ENCODE measurements at regions not wholly inside any gene's neighbourhood (a gene's known extent, or its start where the extent isn't known, plus 50 kb on each side); places are given as distances from the start of the nearest gene placed in this dataset.

- peak; percentile 45 for TF ChIP-seq CTCF (IDR thresholded peaks at IDR 0.05; ENCODE audit: insufficient read depth, low read depth, low read length)
- H3K36me3 ChIP-seq (ENCODE audit: control insufficient read depth, insufficient read depth, low read length), result no peaks in the 10 kb centered on the region
- H3K27me3 ChIP-seq (ENCODE audit: control insufficient read depth, insufficient read depth, low read length), result no peaks in the 10 kb centered on the region
- no peak for DNase-seq (ENCODE audit: low read depth)
- no peak overlapping the region for H3K4me3 ChIP-seq (ENCODE audit: low read depth, low read length)
- ChIA-PET POLR2A (no interaction called here), CTCF (interaction anchor here (0.6 to 1.5 kb wide), 6 partner anchors 10 to 581 kb away, joined by 3 to 6 read pairs (median 3); no protein-coding TSS in a partner anchor)
Observed at GRCh38 chr6:74991573-74992332, 214.1 kb downstream of the COL12A1 start.

- Histone ChIP-seq H3K36me3 (ENCODE audit: control insufficient read depth, insufficient read depth, low read length) (no peaks in the 10 kb centered on the region), H3K27me3 (ENCODE audit: control insufficient read depth, insufficient read depth, low read length) (no peaks in the 10 kb centered on the region; the same call in 1 of the 2 replicates), H3K4me3 (ENCODE audit: low read depth, low read length) (no peak overlapping the region)
- no peak for DNase-seq (ENCODE audit: low read depth)
- no peak for TF ChIP-seq CTCF (IDR thresholded peaks at IDR 0.05; ENCODE audit: insufficient read depth, low read depth, low read length)
- ChIA-PET CTCF (interaction anchor here (0.6 to 0.9 kb wide), 2 partner anchors 9 to 229 kb away, joined by 3 read pairs; no protein-coding TSS in a partner anchor), POLR2A (no interaction called here)
Observed at GRCh38 chr6:74979065-74979766, 226.6 kb downstream of the COL12A1 start.

GRCh38 chr6:74976701-74977100, 229.2 kb downstream of the COL12A1 start:
- no peaks in the 10 kb centered on the region; the same call in 1 of the 2 replicates for H3K27me3 ChIP-seq (ENCODE audit: control insufficient read depth, insufficient read depth, low read length)
- H3K36me3 ChIP-seq (ENCODE audit: control insufficient read depth, insufficient read depth, low read length), result no peaks in the 10 kb centered on the region
- DNase-seq (ENCODE audit: low read depth), result no peak
- H3K4me3 ChIP-seq (ENCODE audit: low read depth, low read length), result no peak overlapping the region
- no peak for TF ChIP-seq CTCF (IDR thresholded peaks at IDR 0.05; ENCODE audit: insufficient read depth, low read depth, low read length)
- ChIA-PET CTCF (no interaction called here), POLR2A (no interaction called here)

GRCh38 chr6:74976026-74976425, 229.8 kb downstream of the COL12A1 start:
- ChIA-PET POLR2A (no interaction called here), CTCF (no interaction called here)
- H3K36me3 ChIP-seq (ENCODE audit: control insufficient read depth, insufficient read depth, low read length), result no peaks in the 10 kb centered on the region
- H3K4me3 ChIP-seq (ENCODE audit: low read depth, low read length), result no peak overlapping the region
- TF ChIP-seq CTCF (IDR thresholded peaks at IDR 0.05; ENCODE audit: insufficient read depth, low read depth, low read length), result no peak
- no peak for DNase-seq (ENCODE audit: low read depth)
- H3K27me3 ChIP-seq (ENCODE audit: control insufficient read depth, insufficient read depth, low read length), result no peaks in the 10 kb centered on the region; the same call in 1 of the 2 replicates

- Histone ChIP-seq H3K27me3 (ENCODE audit: control insufficient read depth, insufficient read depth, low read length) (no peaks in the 10 kb centered on the region; the same call in 1 of the 2 replicates), H3K36me3 (ENCODE audit: control insufficient read depth, insufficient read depth, low read length) (no peaks in the 10 kb centered on the region), H3K4me3 (ENCODE audit: low read depth, low read length) (no peak overlapping the region)
- no peak for DNase-seq (ENCODE audit: low read depth)
- no peak for TF ChIP-seq CTCF (IDR thresholded peaks at IDR 0.05; ENCODE audit: insufficient read depth, low read depth, low read length)
- ChIA-PET POLR2A (no interaction called here), CTCF (interaction anchor here (1.9 kb wide), 1 partner anchor 9 kb away, joined by 7 read pairs; no protein-coding TSS in a partner anchor)
Observed at GRCh38 chr6:74973591-74973990, 232.3 kb downstream of the COL12A1 start.

Measured in BJ (cell line).